ENCODE measurements at regions not wholly inside any gene's neighbourhood (a gene's known extent, or its start where the extent isn't known, plus 50 kb on each side); places are given as distances from the start of the nearest gene placed in this dataset.

DNA sequence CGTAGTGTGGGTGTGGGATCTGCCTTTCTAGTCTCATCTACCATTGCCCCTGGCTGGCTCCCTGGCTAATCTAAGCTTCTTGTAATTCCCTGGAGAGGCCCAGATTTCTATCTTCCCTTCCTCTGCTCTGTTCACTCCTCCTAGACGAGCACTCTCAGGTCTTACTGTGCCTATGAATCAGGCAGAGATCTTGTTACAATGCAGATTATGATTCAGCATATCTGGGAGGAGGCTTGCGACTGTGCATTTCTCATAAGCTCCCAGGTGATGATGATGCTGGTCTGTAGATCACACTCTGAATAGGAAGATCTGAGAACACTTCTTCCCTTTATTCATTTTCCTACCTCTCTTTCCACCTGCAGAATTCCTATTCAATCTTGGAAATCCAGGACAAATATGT is 200.1 kb downstream of the CBLN1 start:
- TF ChIP-seq POLR2A (IDR thresholded peaks at IDR 0.05), result no peak
- TF ChIP-seq, protein P1, sequence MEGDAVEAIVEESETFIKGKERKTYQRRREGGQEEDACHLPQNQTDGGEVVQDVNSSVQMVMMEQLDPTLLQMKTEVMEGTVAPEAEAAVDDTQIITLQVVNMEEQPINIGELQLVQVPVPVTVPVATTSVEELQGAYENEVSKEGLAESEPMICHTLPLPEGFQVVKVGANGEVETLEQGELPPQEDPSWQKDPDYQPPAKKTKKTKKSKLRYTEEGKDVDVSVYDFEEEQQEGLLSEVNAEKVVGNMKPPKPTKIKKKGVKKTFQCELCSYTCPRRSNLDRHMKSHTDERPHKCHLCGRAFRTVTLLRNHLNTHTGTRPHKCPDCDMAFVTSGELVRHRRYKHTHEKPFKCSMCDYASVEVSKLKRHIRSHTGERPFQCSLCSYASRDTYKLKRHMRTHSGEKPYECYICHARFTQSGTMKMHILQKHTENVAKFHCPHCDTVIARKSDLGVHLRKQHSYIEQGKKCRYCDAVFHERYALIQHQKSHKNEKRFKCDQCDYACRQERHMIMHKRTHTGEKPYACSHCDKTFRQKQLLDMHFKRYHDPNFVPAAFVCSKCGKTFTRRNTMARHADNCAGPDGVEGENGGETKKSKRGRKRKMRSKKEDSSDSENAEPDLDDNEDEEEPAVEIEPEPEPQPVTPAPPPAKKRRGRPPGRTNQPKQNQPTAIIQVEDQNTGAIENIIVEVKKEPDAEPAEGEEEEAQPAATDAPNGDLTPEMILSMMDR (IDR thresholded peaks at IDR 0.05), result no peak
